ENCODE measurements at regions not wholly inside any gene's neighbourhood (a gene's known extent, or its start where the extent isn't known, plus 50 kb on each side); places are given as distances from the start of the nearest gene placed in this dataset.
A peak's percentile ranks its signal among the peaks of the same experiment; 100 is the strongest.

DNA sequence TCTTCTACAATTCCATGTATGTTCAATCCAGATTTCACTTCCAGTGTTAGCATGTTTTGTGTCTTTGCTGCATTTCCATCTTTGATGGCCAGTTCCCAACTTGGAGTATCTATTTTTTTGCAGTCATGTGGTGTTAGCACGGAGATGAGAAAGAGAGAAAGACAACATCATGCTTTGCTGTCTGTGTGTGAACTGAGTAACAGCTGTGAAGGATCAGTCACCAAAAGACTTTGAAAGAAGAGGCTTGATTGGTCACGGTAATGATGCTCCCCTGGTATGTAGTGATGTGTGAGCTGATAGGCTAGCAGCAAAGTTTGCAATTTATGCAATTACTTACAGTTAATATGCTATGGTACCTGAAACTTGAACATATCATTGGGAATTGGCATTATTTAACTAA lies 731.3 kb upstream of the NRSN1 start:
- DNase-seq = no peak

DNA sequence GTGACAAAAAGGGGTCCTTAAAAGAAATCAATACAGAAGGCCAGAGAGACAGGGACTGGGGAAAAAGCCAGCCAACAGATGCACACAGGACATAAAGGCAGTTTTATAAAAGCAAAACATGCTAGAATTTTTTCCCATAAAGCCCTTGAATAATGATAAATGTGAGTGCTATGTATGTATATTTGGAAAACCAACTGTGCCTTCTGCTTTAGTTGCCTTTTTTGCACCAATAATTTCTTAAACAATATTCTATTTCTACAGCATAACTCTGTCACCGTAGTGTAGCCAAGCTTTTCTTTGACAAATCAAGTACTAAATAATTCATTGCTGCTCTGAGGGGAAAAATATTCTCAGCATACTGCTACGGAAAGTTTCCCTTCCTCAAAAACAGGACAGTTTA lies 730.6 kb upstream of the NRSN1 start:
- DNase-seq = no peak

DNA sequence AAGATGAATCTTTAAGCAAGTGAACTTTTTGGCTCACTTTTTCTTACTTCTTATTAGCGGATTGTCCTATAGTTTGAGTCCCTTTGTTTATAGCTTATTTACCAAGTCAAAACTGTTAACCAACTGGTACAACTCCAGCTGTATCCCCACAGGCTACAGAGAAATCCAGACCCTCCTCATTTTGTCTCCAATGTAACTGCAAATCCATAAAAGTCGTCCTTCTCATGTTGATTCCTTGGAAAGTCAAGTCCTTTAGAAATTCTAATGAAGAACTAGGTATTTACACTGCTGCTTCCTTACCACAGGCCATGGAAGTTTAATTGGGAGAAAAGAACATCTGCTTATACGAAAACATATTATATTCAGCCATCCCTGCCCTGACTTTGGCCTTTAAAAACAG lies 729.1 kb upstream of the NRSN1 start:
- DNase-seq = no peak

DNA sequence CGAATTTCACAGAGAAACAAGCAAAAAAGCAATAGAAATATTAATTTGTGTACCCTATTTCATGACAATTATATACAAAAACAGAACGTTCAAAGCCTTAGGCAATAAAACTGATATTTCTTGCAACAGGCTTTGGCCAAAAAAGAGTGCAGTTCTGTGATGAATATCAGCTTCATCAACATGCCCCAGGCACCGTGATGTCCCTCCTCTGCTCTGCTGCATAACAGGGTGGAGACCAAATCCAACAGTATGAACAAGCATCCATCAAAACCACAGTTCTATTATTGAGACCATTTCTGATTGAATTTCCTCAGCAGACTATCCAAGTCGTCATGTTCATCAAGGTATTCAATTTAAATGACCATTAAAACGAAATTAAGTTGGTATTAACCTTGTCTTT lies 722.6 kb upstream of the NRSN1 start:
- no peak for DNase-seq

DNA sequence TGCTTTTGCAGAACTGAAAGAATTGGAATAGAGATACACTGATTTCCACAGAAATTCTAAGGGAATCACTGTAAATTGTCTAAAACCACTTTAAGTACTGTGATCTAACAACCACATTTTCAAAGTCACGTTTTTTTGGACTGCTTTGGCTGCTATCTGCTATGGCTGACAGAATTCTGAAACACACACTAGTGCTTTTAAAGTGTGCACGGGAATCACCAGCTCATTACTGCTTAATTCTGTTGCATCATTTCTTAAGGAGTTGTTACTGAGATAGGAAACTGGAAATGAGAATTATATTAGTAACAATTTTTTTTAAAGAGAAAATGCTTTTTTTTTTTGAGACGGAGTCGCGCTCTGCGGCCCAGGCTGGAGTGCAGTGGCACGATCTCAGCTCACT lies 716.5 kb upstream of the NRSN1 start:
- DNase-seq = no peak

DNA sequence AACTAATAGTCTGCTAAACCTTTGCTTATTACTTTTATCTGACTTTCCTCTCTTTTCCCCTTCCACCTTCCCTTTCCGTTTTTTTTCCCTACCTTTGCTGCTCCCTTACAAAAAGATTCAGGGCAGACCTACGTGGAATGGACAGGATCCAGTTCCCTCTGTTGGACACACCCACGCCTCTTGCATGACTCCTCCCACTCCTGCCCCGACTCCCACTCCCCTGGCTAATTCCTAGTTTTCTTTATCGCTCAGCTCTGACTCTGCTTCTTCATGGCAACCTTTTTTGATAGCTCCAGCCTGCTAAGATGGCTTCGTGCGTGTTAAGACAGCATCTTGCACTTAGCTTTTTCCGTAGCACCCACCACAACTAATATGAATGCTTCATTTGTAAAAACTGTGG lies 715.6 kb upstream of the NRSN1 start:
- DNase-seq = no peak

DNA sequence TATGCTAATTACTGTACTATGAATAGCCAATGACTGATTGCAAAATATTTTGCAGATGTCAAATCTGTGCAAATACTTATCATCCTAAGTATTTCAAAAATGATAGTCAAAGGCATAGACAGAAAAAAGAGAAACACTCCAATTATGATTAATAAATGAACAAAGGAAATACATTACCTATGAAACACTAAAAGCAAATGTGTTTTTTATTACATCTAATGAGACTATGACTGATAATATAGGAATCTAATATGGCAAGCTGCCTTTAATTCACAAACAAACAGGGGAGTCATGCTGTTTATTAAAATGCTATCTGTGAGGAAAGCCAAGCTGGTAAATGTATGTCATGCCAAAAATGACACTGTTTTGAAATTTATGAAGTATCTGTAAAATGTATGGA lies 713.2 kb upstream of the NRSN1 start:
- no peak for DNase-seq

DNA sequence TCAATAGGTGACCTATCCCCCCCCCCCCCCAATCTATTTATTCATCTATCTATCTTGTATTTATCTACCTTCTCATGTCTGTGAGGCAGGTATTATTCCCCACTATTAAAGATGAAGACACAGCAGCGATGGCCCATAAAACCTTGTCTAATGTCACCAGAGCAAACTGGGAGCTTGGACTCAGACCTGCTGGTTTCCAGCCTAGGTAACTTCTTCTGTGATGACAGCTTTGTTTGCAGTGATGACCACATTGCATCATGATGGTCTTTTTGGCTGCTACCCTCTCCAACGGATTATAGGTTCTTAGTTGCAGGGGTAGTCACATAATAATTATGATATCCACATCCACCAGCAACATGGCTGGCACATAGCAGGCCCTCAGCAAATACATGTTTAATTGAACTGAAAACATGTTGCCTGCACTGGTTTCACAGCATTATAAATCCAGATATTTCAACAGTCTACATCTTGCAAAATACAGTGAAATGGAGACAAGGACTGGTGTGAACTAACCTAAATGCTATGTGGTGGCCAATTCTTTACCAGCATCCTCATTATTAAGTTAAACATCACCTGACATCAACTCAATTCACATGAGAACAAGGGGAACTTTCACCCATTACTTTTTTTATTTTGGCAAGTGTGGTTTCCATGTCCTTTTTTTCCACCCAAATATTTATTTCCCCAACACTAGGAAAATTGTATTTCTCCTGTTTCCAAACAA lies 712.5 kb upstream of the NRSN1 start:
- no peak for DNase-seq

DNA sequence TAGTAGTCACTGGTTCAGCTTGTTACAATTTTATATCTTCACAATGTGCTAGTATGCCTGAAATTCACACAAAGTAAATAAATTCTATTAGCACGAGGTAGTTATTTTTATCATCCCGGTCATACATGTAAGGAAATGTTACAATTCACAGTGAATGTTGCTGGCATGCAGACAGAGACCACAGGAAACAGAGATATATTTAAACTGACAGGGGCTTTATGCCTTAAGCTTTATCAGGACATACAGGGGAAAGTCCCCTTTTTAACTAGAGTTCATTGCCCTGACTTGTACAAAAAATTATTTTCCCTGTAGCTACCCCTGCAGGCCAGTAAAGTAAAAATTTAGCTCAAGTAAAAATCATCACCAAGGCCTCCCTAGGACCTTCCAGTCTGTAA lies 712.0 kb upstream of the NRSN1 start:
- DNase-seq = peak; percentile 22

DNA sequence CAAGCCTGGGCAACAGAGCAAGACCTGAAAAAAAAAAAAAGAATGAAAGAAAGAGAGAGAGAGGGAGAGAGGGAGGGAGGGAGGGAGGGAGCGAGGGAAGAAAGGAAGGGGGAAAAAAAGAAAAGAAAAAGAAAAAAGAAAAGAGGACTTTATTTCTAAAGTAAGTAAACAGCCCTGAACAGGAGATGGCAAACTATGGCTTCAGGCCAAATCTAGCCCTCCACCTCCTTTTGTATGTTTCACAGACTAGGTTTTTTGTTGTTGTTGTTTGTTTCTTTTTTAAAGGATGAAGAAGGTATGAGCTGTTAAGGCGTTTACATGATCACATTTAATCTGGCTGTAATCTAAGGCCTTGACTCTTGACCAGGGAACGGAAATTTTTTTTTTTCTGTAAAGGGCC lies 711.1 kb upstream of the NRSN1 start:
- no peak for DNase-seq

DNA sequence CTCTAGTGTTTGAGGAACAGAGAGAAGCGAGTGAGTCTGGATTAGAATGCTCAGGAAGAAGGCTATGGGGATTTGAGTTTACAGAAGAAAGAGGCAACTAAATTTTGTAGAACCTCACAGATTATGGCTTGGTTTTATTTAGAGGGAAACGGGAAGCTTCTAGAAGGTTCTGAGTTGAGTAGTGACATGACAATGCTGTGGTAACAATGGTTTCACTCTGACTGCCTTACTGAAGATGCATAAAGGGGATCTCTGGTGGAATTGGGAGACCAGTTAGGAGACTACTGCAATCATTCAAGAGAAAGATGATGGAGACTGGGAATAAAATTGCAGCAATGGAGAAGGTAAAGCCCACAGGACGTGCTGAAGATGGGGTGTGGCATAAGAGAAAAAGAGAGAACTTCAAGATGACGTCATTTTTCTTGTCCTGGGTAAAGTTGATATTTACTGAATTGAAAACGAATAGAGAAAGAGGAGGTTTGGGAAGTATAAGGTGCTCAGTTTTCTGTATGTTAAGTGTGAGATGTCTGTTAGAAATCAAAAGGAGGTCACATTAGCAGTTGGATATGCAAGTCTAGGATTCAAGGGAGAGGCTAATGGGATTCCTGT lies 710.1 kb upstream of the NRSN1 start:
- no peak for DNase-seq

DNA sequence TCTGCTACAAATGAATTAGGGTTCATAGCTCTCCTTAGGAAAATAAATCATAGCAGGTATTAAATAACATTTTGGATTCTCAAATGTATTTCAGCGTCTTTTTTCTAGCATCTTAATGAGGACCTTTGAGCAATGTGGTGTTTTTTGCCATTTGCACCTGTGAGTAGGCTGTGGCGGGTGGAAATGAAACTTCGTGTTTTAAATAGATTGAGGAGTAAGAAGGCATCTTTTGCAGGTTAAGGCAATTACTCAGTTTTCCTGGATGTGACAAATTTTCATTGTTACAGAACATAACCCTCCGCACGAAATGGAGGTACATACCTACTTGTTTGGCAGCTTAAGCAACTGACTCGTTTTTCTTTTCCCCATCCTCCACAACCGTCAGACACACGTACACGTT lies 708.9 kb upstream of the NRSN1 start:
- DNase-seq = no peak

DNA sequence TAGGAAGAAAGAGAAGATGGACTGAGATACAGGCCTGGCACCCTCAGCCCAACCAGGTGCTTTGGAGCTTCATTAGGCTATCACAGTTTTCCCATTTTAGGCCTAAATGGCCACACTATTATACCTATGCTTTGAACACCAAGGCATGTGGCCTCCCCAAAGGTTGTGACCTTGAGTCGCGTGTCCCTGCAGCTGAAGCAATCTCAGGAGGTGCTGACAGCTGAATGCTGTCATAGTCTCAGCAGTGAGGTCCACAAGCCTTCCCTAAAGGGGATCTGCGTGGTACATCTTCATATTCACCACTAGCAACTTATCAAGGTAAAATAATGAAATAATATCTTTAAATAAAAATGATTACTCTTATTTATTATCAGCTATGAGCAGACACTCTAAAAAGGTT lies 707.9 kb upstream of the NRSN1 start:
- no peak for DNase-seq

DNA sequence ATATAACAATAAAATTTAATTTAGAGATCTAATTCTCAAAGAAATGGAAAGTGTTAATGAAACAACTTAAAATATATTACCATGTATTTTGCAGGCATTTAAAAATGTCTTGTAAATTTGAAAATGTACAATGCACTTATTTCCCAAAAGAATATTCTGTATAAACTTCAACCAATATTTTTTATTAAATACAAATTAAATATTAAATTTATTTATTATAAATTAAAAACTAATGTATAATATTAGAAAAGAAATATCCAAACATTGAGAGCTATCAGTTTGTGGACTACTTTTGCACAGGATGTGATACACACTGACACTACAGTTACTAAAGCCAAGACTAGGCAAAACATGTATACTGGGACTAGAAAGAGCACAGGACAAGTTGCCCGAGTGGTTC lies 707.0 kb upstream of the NRSN1 start:
- no peak for DNase-seq

DNA sequence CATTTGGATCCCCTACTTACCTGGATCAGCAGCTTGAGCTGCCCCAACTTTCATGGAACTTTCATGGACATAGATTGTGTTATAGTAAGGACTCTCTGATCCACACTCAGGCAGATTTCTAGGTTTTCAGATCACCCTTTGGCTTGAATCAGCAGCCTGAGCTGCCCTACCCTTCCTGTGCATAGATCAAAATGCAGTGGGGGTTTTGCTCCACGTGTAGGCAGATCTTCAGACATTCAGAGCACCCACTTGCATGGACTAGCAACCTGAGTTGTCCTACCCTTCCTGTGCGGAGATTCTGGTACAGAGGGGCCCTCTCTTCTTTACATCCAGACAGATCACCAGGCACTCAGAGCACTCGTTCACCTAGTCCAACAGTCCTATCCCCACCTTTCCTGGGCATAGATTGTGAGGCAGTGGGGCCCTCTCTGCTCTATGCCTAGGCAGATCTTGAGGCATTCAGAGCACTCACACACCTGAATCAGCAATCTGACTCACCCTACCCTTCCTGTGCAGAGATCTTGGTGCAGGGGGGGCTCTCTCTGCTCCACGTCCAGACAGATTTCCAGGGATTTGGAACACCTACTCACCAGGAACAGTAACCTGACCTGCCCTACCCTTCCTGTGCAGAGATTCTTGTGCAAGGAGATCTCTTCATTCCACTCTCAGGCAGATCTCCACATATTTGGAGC lies 705.2 kb upstream of the NRSN1 start:
- DNase-seq = no peak

DNA sequence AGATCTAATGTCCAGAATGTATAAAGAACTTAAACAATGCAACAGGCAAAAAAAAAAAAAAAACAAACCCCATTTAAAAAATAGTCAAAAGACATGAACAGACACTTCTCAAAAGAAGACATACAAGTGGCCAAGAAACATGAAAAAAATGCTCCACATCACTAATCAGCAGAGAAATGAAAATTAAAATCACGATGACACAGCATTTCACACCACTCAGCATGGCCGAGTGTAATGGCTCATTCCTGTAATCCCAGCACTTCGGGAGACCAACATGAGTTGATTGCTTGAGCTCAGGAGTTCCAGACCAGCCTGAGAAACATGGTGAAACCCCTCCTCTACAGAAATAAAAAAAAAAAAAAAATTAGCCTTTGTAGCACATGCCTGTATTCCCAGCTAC lies 701.4 kb upstream of the NRSN1 start:
- DNase-seq = no peak

DNA sequence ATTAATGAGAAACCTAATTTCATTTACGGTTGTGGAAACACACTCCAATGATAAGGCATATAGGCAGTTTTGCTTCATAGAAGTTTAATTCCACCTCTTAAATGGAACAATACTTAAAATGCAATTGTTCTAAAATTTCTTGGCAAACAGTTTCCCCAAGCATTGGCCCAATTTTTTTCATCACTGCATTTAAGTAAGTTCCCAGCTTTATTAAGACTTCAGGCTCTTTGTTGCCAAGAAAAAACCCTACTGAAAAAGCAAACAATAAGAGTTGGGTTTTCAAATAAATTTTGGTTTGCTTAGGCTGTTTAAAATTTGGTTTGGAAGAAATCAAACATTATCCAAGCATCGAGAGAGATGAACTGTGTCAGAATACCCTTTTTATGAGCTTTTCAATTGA lies 690.9 kb upstream of the NRSN1 start:
- DNase-seq = no peak

DNA sequence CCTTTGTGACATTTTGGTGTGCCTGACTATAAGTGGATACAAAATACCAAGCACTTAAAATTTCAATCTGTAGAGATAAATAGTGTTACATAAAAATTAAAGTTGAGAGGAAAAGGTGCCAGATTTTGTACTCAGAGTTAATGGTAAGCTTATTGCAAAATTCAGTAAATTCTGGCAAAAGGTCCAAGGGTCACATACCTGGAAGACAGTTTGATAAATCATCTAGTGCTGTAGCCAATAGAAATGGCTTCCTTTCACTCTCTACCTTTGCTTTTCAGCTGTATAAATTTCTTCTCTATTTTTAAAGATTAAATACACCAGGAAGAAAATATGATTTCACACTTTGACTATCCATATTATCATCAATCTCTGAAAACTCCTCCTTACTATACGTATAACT lies 690.2 kb upstream of the NRSN1 start:
- DNase-seq = no peak

DNA sequence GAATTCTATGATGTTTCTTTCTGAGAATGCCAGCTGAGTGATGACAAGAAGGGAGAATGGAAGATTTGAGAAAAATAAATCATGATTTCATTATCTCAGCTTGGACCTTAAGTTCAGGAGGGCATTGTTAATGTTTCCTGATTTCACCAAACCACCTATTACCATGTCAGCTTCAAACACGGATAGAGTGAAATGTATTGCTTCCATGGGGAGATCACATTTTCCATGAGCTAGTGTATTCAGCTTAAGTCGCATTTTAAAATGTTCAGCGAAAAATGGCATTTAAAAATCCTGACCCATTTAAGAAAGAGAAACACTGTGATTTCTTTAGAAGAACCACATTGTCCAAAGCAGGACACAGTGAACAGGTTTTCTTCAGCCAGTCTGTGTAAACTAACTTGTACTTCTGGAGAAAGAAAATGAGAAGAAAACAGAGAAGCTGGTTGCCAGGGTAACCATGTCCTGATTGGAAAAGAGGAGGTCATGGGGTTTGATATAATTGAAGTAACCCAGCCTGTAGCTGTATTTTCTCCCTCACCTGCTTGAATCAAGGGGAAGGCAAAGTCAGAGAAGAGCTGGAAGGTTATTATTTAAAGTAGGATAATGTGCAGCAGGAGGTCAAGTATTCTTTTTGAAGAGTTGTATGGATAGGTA lies 684.1 kb upstream of the NRSN1 start:
- no peak for DNase-seq

DNA sequence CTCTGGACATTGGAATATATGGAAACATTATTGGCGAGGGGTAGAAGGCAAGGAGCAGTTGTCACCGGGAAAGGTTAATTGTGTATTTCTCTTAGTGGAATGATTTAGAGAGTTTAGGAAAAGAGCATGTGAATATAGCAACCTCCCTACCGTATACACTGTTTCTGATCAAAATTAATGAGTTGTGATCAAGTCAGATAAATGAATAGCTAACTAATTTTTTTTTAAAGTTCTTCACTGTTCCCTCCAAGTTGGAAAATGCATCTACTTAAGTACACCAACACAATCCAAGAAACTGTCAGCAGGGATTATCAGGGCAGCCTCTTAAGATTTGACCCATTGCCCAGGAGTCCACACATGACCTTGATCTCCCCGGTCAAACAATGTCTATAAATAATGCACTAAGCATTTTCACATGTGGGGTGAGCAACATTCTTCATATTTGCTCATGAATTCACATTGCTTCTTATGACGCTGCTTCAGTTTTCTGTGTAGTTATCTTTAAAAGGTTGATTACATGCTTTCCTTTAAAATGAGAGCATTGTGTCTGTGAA lies 680.8 kb upstream of the NRSN1 start:
- DNase-seq = no peak

DNA sequence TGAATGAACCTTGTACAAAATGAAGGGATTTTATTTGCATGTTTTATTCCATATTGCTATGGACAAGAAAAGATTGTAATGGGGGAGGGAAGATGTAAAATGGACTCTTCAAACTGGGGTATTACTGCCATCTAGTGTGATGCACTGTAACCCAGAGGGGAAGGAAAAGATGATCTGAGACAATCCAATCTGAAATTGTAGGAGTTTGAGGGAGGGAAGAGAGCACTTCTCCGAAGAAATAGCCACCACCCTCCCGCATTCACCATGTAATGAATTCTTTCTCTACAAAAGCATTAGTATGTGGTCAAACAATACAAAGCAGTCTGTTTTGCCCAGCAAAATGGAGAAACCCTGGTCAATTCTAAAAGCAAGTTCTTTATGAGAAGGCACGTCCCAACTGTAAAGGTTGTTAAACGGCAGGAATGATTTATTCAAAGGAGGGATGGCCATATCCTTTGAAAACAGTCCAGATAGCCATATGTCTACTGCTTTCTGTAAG lies 679.5 kb upstream of the NRSN1 start:
- peak; percentile 59 for DNase-seq

DNA sequence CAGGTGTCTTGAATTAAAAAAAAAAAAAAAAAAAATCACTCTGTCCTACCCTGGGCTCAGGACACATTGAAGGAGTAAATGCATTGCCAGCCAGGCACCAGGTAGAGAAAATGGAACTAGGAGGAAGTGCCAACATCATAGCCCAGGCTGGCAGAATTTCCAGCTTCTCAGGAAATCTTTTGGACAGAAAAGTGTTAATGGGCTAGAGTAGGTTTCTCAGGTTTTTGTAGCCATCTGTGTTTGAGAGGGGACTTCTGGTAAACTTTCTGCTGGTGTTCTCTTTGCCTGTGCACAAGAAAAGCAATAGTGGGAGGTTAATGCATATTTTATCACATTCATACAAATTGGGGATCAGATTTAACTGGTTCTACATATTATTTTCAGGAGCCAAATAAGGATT lies 678.3 kb upstream of the NRSN1 start:
- DNase-seq = no peak

DNA sequence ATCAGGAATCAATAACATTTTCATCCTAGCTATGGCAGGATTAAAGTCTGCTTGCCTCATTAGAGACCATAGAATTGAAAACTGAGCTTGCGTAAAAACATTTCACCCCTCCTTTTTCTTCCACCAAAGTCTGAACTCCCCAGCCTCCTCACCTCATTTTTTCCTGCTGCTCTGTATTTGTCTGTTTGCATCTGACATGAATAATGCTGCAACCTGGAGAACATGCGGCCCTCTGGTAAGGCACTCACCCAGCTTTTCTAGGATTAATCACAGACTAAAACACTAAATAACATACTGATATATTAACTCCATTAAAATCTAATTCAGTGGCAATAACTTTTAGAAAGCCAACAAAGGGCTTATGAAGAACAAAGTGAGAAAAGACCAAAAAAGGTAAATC lies 677.7 kb upstream of the NRSN1 start:
- DNase-seq = no peak

Data from NCI-H1694 treated with DMSO at 0.1 percent for 48 hours (cell line).